HG02571 (cell line): ENCODE measurements at regions not wholly inside any gene's neighbourhood (a gene's known extent, or its start where the extent isn't known, plus 50 kb on each side); places are given as distances from the start of the nearest gene placed in this dataset.
"Not testable (repeated sequence)": the region's sequence is repeated elsewhere in the genome, so short reads cannot be mapped to it uniquely, and the experiment has no call there.

Experiments
- ATAC-seq: cut with Tn5 transposase; IDR thresholded peaks from one replicate; pipeline ENCODE4 v1.9.1; 2021; ENCODE audit warnings: mild to moderate bottlenecking, moderate library complexity; ENCODE audit not compliant: unreplicated experiment

- ATAC-seq, result no peak
Observed at GRCh38 chr12:46522071-46522470, 149.5 kb upstream of the SLC38A2 start.

GRCh38 chr12:46521145-46521544 is 148.6 kb upstream of the SLC38A2 start:
- no peak for ATAC-seq

GRCh38 chr12:46519407-46519806 is 146.8 kb upstream of the SLC38A2 start:
- ATAC-seq, result no peak

- no peak for ATAC-seq
Observed at GRCh38 chr12:46518729-46519128, 146.2 kb upstream of the SLC38A2 start.

GRCh38 chr12:46518169-46518568 is 145.6 kb upstream of the SLC38A2 start:
- ATAC-seq, result no peak

GRCh38 chr12:46517579-46517962 is 145.0 kb upstream of the SLC38A2 start:
- peak; percentile 16 for ATAC-seq

GRCh38 chr12:46516933-46517578 is 144.5 kb upstream of the SLC38A2 start:
- ATAC-seq, result peak; percentile 93

GRCh38 chr12:46516238-46516932 is 143.8 kb upstream of the SLC38A2 start:
- no peak for ATAC-seq

GRCh38 chr12:46515829-46516228 is 143.3 kb upstream of the SLC38A2 start:
- ATAC-seq, result no peak

GRCh38 chr12:46514886-46515285 is 142.3 kb upstream of the SLC38A2 start:
- ATAC-seq, result no peak

GRCh38 chr12:46510257-46510656 is 137.7 kb upstream of the SLC38A2 start:
- not testable (repeated sequence) for ATAC-seq

- no peak for ATAC-seq
Observed at GRCh38 chr12:46509135-46509534, 136.6 kb upstream of the SLC38A2 start.

- ATAC-seq, result no peak
Observed at GRCh38 chr12:46508651-46509050, 136.1 kb upstream of the SLC38A2 start.

GRCh38 chr12:46507766-46508165 is 135.2 kb upstream of the SLC38A2 start:
- no peak for ATAC-seq

- ATAC-seq, result no peak
Observed at GRCh38 chr12:46506961-46507360, 134.4 kb upstream of the SLC38A2 start.

- no peak for ATAC-seq
Observed at GRCh38 chr12:46506198-46506597, 133.6 kb upstream of the SLC38A2 start.

- ATAC-seq, result no peak
Observed at GRCh38 chr12:46504494-46504893, 131.9 kb upstream of the SLC38A2 start.

GRCh38 chr12:46503637-46504175 is 131.1 kb upstream of the SLC38A2 start:
- no peak for ATAC-seq

- ATAC-seq, result no peak
Observed at GRCh38 chr12:46500673-46501072, 128.1 kb upstream of the SLC38A2 start.

- peak; percentile 95 for ATAC-seq
Observed at GRCh38 chr12:46499901-46500300, 127.3 kb upstream of the SLC38A2 start.

- no peak for ATAC-seq
Observed at GRCh38 chr12:46499226-46499625, 126.7 kb upstream of the SLC38A2 start.

GRCh38 chr12:46497739-46498138 is 125.2 kb upstream of the SLC38A2 start:
- ATAC-seq, result no peak
